Limb (tissue), 2 donors: ENCODE measurements at regions not wholly inside any gene's neighbourhood (a gene's known extent, or its start where the extent isn't known, plus 50 kb on each side); places are given as distances from the start of the nearest gene placed in this dataset.
"Not testable (repeated sequence)": the region's sequence is repeated elsewhere in the genome, so short reads cannot be mapped to it uniquely, and the experiment has no call there.

Experiments used
- DNase-seq, 2 donors: peaks; one replicate each; pipeline ENCODE4 v3.0.0-alpha.2; 2016; ENCODE audit errors: extremely low spot score in 2 of 2

DNA sequence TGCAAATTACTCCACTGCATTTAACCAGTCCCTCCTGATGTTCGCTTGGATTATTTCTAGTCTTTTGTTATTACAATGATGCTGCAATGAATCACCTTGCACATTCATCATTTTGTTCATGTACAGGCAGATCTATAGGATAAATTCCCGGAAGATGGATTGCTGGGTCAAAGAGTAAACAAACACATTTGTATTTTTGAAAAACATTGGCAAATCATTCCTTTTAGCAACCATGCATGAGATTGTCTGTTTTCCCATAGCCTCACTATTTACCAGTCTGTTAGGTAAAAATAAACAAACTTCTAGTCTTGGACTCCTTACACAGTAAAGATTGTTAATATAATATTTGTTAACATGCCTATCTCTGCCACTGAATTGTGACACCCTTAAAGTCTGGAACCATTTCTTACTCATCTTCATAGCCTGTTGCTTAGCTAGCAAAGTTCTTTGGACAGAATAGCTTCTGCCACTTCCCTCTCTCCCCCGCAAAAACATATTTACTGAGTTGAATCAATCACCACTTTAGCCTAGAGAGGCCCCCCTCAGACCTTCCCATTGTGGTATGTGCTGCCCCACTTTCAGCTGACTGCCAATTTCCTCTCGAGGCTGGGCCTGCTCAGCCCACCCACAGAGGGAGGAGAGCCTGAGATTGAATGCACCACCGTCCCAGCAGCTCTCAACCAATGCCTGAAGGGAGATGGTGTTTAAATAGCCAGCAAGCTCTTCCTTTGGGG, 108.4 kb upstream of the ATXN3L start:
- DNase-seq: no peak

DNA sequence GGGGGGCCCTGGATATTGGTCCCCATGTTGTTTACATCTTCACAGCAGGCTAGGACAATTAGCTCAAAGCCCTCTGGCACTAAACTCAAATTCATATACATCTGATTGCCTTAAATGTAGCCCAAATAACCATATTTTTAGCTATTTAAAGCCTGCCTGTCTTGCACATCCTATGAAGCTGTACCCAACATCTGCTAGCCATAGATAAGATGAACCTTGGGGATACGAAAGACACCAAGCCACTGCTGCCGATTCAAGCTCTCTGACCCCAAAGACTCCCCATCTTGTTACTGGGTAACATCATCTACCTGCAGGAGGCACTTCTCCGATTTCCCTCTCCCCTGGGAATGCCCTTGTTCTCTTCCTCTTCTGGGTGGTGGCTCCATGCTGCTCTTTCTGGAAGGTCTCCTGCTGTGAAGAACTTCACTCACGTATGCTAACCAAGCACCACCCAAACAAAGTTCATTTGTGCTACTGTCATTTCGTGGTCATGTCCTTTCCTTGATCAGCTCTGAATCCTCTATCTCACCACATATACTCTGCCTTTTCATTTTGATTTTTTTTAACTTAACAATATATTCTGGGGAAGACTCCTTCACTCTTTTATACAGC, 107.7 kb upstream of the ATXN3L start:
- no peak for DNase-seq

DNA sequence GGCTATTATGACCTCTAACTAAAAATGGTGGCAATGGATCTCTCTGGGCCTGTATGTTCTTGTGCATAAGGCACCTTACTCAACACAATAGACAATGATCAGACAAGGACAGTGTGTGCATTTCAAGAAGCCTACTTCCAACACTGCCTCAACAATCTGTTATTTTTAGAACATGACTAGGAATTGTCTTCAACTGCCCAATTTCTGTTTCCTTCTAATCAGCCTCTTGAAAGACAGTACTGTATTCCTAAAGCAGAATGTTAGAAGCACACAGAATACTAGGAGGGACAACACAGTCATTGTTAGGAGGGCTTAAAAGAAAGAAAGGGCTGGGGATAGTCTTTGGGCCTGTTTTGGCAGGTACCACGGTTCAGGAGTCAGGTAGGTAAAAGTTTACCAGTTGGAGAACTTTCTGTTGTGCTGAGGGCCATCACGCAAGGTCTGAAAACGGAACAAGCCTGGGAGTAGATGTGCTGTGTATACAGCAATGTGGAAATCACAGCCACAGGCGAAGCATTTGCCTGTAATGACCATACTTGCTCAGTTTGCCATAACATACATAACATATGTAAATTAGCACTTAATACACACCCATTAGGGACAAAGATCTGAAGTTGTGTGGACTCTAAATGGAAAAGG, 100.8 kb upstream of the ATXN3L start:
- no peak for DNase-seq

DNA sequence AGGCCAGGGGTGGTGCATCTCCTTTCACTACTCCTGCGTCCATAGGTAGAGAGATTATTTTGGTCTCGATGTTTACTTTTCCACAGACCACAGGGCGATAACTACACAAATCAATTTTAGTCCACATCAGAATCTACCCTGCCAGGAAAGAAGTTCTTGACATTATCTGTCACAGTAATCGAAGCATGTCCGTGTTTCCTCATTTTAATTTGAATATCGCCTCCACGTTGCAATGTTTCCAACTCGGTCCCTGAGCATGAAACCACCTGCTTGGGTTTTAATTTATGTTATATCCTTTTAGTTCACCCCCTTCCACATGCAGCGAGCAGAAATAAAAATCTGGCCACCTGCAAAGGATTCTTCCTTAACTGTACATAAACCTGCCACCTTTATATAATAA, 100.1 kb upstream of the ATXN3L start:
- DNase-seq: no peak

DNA sequence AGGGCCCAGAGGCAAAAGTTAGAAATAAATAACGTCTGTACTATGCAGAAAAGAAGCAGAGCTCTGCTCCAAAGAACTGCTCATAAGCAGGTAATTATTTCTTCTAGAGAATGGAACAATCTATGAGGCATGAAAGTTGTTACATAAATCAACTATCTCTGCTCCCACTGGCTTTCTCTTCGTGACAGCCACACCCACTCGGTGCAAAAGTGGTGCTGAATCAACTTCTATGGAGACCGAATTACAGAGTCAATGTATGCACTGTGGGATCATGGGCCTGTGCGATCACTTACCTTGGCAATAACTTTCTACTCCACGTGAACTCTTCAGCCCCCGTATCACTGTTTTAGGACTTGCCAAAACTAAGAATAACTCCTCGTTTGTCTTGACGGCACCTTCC, 99.4 kb upstream of the ATXN3L start:
- no peak for DNase-seq

GRCh38 chrX:13418126-13419097, 98.6 kb upstream of the ATXN3L start:
- no peak for DNase-seq

- DNase-seq: no peak
These were observed 95.7 kb upstream of the ATXN3L start for GRCh38 chrX:13415509-13415908.

DNA sequence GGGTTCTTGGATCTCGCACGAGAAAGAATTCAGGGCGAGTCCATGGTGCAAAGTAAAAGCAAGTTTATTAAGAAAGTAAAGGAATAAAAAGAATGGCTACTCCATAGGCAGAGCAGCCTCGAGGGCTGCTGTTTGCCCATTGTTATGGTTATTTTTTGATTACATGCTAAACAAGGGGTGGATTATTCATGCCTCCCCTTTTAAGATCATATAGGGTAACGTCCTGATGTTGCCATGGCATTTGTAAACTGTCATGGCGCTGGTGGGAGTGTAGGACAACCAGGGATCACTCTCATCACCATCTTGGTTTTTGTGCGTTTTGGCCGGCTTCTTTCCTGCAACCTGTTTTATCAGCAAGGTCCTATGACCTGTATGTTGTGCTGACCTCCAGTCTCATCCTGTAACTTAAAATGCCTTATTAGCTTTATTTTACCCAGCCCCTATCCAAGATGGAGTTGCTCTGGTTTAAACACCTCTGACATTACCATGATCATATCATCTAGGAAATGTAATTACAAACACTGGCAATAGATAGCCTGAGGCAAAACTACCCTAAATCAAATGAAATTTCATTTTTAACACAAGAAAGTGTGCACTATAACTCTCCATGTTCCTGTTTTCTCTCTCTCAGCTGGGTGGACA, 94.3 kb upstream of the ATXN3L start:
- DNase-seq: no peak

DNA sequence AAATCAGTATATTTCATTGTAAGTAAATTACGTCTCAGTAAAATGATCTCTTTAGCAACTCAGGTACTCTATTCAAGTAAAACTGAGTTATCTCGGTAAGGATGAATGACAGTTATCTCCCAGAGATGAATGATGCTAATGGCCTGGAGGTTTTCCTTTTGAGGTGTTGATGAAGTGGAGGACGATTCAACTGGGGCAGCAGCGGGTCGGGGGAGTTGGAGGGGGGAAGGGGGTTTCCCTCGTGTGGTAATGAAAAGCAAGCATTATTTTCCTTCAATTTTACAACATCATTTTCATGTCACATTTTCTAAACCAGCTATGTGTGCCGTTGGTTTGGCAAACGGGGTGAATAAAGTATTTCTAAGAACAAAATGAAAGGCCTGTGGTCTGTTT, 92.4 kb upstream of the ATXN3L start:
- no peak for DNase-seq

- no peak for DNase-seq
These were observed 91.8 kb upstream of the ATXN3L start for GRCh38 chrX:13411496-13412207.

DNA sequence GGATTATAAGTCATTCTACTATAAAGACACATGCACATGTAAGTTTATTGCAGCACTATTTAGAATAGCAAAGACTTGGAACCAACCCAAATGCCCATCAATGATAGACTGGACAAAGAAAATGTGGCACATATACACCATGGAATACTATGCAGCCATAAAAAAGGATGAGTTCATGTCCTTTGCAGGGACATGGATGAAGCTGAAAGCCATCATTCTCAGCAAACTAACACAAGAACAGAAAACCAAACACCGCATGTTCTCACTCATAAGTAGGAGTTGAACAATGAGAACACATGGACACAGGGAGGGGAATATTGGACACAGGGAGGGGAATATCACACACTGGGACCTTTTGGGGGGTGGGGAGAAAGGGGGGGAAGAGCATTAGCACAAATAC, 88.7 kb upstream of the ATXN3L start:
- DNase-seq: not testable (repeated sequence)

- not testable (repeated sequence) for DNase-seq
These were observed 84.9 kb upstream of the ATXN3L start for GRCh38 chrX:13404777-13405176.

DNA sequence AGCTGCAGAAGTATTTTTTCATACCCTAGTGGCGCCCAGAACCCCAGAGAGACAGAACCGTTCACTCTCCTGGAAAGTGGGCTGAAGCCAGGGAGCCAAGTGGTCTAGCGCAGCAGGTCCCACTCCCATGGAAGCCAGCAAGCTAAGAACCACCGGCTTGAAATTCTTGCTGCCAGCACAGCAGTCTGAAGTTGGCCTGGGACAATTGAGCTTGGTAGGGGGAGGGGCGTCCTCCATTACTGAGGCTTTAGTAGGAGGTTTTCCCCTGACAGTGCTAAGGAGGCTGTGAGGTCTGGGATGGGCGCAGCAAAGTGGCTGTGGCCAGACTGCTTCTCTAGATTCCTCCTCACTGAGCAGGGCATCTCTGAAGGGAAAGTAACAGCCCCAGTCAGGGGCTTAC, 84.5 kb upstream of the ATXN3L start:
- no peak for DNase-seq

DNA sequence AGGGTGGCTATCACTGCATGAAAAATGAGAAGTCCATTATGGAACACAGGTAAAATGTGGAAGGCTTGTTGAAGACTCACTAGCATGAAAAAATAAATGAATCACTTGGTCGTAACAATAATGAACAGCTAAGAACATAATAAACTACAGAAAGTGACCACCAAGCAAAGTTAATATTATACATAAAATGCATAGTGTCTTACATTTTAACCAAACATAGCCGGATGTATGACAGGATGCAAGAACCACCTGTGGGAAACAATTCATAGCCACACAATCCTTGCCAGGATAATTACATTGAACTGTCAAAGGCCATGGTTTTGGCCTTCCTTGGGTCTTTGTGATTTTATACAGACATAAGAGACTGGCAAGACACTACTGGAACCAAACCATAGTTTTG, 81.9 kb upstream of the ATXN3L start:
- no peak for DNase-seq

DNA sequence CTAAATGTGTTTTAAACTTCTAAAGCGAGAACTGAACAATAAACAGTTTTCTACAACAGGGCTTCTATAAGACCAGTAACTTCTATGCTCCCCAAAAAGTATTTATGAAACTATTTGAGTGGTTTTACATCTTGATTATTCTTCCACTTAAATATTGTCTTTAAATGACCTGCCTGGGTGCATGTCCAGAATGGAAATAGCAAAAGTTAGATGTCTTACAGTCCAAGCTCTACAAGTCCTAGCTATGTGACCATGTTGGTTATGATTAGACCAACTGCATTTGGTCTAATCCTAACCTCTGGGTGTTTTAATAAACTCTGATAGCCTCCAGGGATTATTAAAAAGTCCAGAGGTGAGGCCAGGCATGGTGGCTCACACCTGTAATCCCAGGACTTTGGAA, 79.0 kb upstream of the ATXN3L start:
- DNase-seq: no peak

GRCh38 chrX:13397878-13398818, 78.3 kb upstream of the ATXN3L start:
- peak in 1 of 2 donors; percentile 45 for DNase-seq

- no peak for DNase-seq
These were observed 77.1 kb upstream of the ATXN3L start for GRCh38 chrX:13396924-13397323.

GRCh38 chrX:13389501-13389900, 69.6 kb upstream of the ATXN3L start:
- DNase-seq: no peak

DNA sequence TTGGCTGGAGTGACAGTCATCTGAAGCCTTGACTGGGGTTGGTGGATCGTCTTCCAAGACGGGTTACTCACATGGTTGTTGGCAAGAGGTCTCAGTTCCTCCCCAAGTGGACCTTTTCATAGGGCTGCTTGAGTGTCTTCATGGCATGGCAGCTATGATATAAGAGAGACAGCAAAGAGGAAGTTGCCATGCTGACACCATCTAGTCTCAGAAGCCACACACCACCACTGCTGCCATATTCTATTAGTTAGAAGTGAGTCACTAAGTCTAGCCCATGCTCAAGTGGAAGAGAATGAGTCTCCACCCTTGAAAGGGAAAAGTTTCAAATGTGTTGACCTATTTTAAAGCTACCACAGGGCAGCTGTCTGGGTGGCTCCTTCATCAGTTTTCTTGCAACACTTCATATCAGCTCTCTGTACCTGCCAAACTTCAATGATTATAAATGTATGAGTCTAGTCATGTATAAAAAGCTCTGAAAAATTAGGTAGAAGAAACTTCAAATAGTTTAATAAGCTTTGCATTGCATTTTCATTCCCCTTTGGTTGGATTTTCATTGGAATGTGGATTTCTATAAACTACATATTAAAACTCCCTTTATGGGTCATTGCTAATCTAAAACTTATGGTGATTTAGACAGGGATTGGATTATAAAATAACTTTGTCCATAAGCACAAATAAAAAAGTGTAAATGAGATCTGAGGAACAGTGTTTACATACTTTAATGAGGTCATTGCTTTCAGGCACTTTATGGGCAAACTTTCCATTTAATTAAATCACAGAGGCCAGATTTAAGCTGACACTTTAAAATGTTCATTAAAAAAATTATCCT, 68.0 kb upstream of the ATXN3L start:
- no peak for DNase-seq
